Neural progenitor cell (in vitro differentiated cells): ENCODE measurements at regions not wholly inside any gene's neighbourhood (a gene's known extent, or its start where the extent isn't known, plus 50 kb on each side); places are given as distances from the start of the nearest gene placed in this dataset.

Source experiments
- DNase-seq: peaks from one replicate; pipeline ENCODE4 v3.0.0-alpha.2; 2016; ENCODE audit warnings: low spot score
- H2AFZ ChIP-seq: fragments of 200-600 bp; sonication (generic); replicated peaks from 2 replicates; pipeline ENCODE4 v1.6.1; 2016; ENCODE audit warnings: antibody characterized with exemption
- H3F3A ChIP-seq: fragments of 200-600 bp; sonication (generic); 2 replicates; pipeline ENCODE4 v1.6.1; 2016; ENCODE audit warnings: antibody characterized with exemption, low read depth
- H3K27ac ChIP-seq: fragments of 200-600 bp; sonication (generic); 2 replicates; pipeline ENCODE4 v1.5.1; 2016; ENCODE audit warnings: mild to moderate bottlenecking
- H3K27me3 ChIP-seq: fragments of 200-600 bp; sonication (generic); 2 replicates; pipeline ENCODE4 v1.6.1; 2016; ENCODE audit warnings: mild to moderate bottlenecking, moderate library complexity
- H3K36me3 ChIP-seq: fragments of 200-600 bp; sonication (generic); 2 replicates; pipeline ENCODE4 v1.5.1; 2016
- H3K4me1 ChIP-seq: fragments of 200-600 bp; sonication (generic); 2 replicates; pipeline ENCODE4 v1.6.1; 2016; ENCODE audit warnings: mixed run types
- H3K4me2 ChIP-seq: fragments of 200-600 bp; sonication (generic); 2 replicates; pipeline ENCODE4 v1.6.1; 2016
- H3K4me3 ChIP-seq: fragments of 200-600 bp; sonication (generic); 2 replicates; pipeline ENCODE4 v1.5.1; 2016
- H3K79me2 ChIP-seq: fragments of 200-600 bp; sonication (generic); 2 replicates; pipeline ENCODE4 v1.6.1; 2016; ENCODE audit warnings: low read depth
- H3K9ac ChIP-seq: fragments of 200-600 bp; sonication (generic); 2 replicates; pipeline ENCODE4 v1.6.1; 2016
- H3K9me3 ChIP-seq: fragments of 200-600 bp; sonication (generic); 2 replicates; pipeline ENCODE4 v1.5.1; 2016; ENCODE audit warnings: low read depth
- H4K20me1 ChIP-seq: fragments of 200-600 bp; sonication (generic); 2 replicates; pipeline ENCODE4 v1.6.1; 2016; ENCODE audit warnings: low read depth
- H3K27ac Mint-ChIP-seq: 3 replicates; pipeline ENCODE4 v1.8.0; 2021; ENCODE audit warnings: mixed read lengths
- H3K27me3 Mint-ChIP-seq: 2 replicates; pipeline ENCODE4 v1.8.0; 2022; ENCODE audit warnings: low read depth, mild to moderate bottlenecking, inconsistent platforms, moderate library complexity, mixed read lengths; ENCODE audit not compliant: insufficient read depth
- H3K36me3 Mint-ChIP-seq: 3 replicates; pipeline ENCODE4 v1.8.0; 2021; ENCODE audit warnings: mixed read lengths
- H3K4me1 Mint-ChIP-seq: 3 replicates; pipeline ENCODE4 v1.8.0; 2021; ENCODE audit warnings: mixed read lengths
- H3K4me3 Mint-ChIP-seq: 3 replicates; pipeline ENCODE4 v1.8.0; 2021; ENCODE audit warnings: mild to moderate bottlenecking, moderate library complexity, mixed read lengths
- H3K9me3 Mint-ChIP-seq: 3 replicates; pipeline ENCODE4 v1.8.0; 2020; ENCODE audit warnings: mixed read lengths
- CTCF ChIP-seq: fragments of 200-600 bp; sonication (generic); IDR thresholded peaks from 2 replicates; pipeline ENCODE4 v1.5.1; 2017; ENCODE audit warnings: antibody characterized with exemption, mild to moderate bottlenecking
- EZH2 ChIP-seq: fragments of 200-600 bp; sonication (generic); IDR thresholded peaks from 2 replicates; pipeline ENCODE4 v1.6.1; 2017; ENCODE audit warnings: antibody characterized with exemption, mild to moderate bottlenecking, moderate library complexity
- EZH2phosphoT487 ChIP-seq: fragments of 200-600 bp; sonication (generic); IDR thresholded peaks from 2 replicates; pipeline ENCODE4 v1.6.1; 2017; ENCODE audit warnings: antibody characterized with exemption

GRCh38 chr20:40010483-40010882 is 678.6 kb downstream of the MAFB start:
- no peak overlapping the region for H3K4me2 ChIP-seq
- TF ChIP-seq EZH2 (no peak), CTCF (no peak), EZH2phosphoT487 (no peak)
- no peak overlapping the region for H3K4me3 ChIP-seq
- H3K27ac ChIP-seq = no peak overlapping the region
- H3K27me3 ChIP-seq = no peaks in the 10 kb centered on the region
- Mint-ChIP-seq H3K27me3 (peaks cover 2% of the 10 kb centered on the region), H3K9me3 (no peaks in the 10 kb centered on the region), H3K27ac (no peak overlapping the region), H3K4me1 (no peaks in the 10 kb centered on the region), H3K36me3 (no peaks in the 10 kb centered on the region), H3K4me3 (no peak overlapping the region)
- no peaks in the 10 kb centered on the region for H3K9me3 ChIP-seq
- H3K4me1 ChIP-seq = no peaks in the 10 kb centered on the region
- H2AFZ ChIP-seq = no peak overlapping the region
- no peaks in the 10 kb centered on the region for H4K20me1 ChIP-seq
- no peak overlapping the region for H3K9ac ChIP-seq
- no peak for DNase-seq
- H3K79me2 ChIP-seq = no peaks in the 10 kb centered on the region
- no peaks in the 10 kb centered on the region for H3K36me3 ChIP-seq
- H3F3A ChIP-seq = no peaks in the 10 kb centered on the region

- Histone ChIP-seq H3K36me3 (no peaks in the 10 kb centered on the region), H3K27me3 (no peaks in the 10 kb centered on the region), H2AFZ (no peak overlapping the region), H4K20me1 (no peaks in the 10 kb centered on the region), H3K9me3 (no peaks in the 10 kb centered on the region), H3K79me2 (no peaks in the 10 kb centered on the region), H3K27ac (no peak overlapping the region), H3K4me3 (no peak overlapping the region), H3K4me2 (no peak overlapping the region), H3K4me1 (no peaks in the 10 kb centered on the region), H3K9ac (no peak overlapping the region), H3F3A (no peaks in the 10 kb centered on the region)
- Mint-ChIP-seq H3K27me3 (no peaks in the 10 kb centered on the region), H3K36me3 (no peaks in the 10 kb centered on the region), H3K27ac (no peak overlapping the region), H3K9me3 (no peaks in the 10 kb centered on the region), H3K4me3 (no peak overlapping the region), H3K4me1 (no peaks in the 10 kb centered on the region)
- TF ChIP-seq EZH2 (no peak), EZH2phosphoT487 (no peak), CTCF (no peak)
- DNase-seq = no peak
These were observed 679.5 kb downstream of the MAFB start for GRCh38 chr20:40009542-40009941.

GRCh38 chr20:40008177-40008576 is 680.9 kb downstream of the MAFB start:
- no peaks in the 10 kb centered on the region for H3K9me3 Mint-ChIP-seq
- no peaks in the 10 kb centered on the region for H3K36me3 Mint-ChIP-seq
- H3K27ac ChIP-seq = no peak overlapping the region
- no peak overlapping the region for H3K4me3 Mint-ChIP-seq
- H3K27me3 ChIP-seq = no peaks in the 10 kb centered on the region
- H4K20me1 ChIP-seq = no peaks in the 10 kb centered on the region
- H2AFZ ChIP-seq = no peak overlapping the region
- H3K4me2 ChIP-seq = no peak overlapping the region
- DNase-seq = no peak
- H3K4me1 ChIP-seq = no peaks in the 10 kb centered on the region
- H3K9me3 ChIP-seq = no peaks in the 10 kb centered on the region
- H3K36me3 ChIP-seq = no peaks in the 10 kb centered on the region
- H3K27ac Mint-ChIP-seq = no peak overlapping the region
- no peak overlapping the region for H3K4me3 ChIP-seq
- no peaks in the 10 kb centered on the region for H3F3A ChIP-seq
- no peaks in the 10 kb centered on the region for H3K4me1 Mint-ChIP-seq
- H3K9ac ChIP-seq = no peak overlapping the region
- no peaks in the 10 kb centered on the region for H3K79me2 ChIP-seq
- TF ChIP-seq CTCF = no peak
- TF ChIP-seq EZH2phosphoT487 = no peak
- no peak for TF ChIP-seq EZH2
- no peaks in the 10 kb centered on the region for H3K27me3 Mint-ChIP-seq
